WERI-Rb-1 (cell line): ENCODE measurements at regions not wholly inside any gene's neighbourhood (a gene's known extent, or its start where the extent isn't known, plus 50 kb on each side); places are given as distances from the start of the nearest gene placed in this dataset.

ENCODE experiments used
- DNase-seq: peaks from one replicate; pipeline ENCODE4 v3.0.0-alpha.2; 2020
- H3K27ac ChIP-seq: fragments of 250-450 bp; sonication (Bioruptor Pico); 2 replicates; pipeline ENCODE4 v1.5.1; 2020; ENCODE audit warnings: mild to moderate bottlenecking, moderate library complexity
- H3K27me3 ChIP-seq: fragments of 250-450 bp; sonication (Bioruptor Pico); 2 replicates; pipeline ENCODE4 v1.5.1; 2021; ENCODE audit warnings: mild to moderate bottlenecking, low read depth, moderate library complexity; ENCODE audit not compliant: insufficient read depth, severe bottlenecking
- H3K36me3 ChIP-seq: fragments of 250-450 bp; sonication (Bioruptor Pico); 2 replicates; pipeline ENCODE4 v1.5.1; 2020; ENCODE audit warnings: mild to moderate bottlenecking, moderate library complexity
- H3K4me3 ChIP-seq: 2 replicates; pipeline ENCODE4 v1.5.1; 2011; ENCODE audit warnings: low read depth, mild to moderate bottlenecking, control low read depth, low read length
- H3K9me3 ChIP-seq: fragments of 250-450 bp; sonication (Bioruptor Pico); 2 replicates; pipeline ENCODE4 v1.5.1; 2021; ENCODE audit warnings: mild to moderate bottlenecking, moderate library complexity; ENCODE audit not compliant: severe bottlenecking
- CTCF ChIP-seq: IDR thresholded peaks from 2 replicates; pipeline ENCODE4 v1.5.1; 2011; ENCODE audit warnings: low read depth, mild to moderate bottlenecking, control low read depth, inconsistent platforms, low read length

- H3K36me3 ChIP-seq = no peaks in the 10 kb centered on the region
- H3K4me3 ChIP-seq = no peak overlapping the region
- H3K27me3 ChIP-seq = no peaks in the 10 kb centered on the region
- no peak overlapping the region for H3K27ac ChIP-seq
- DNase-seq = no peak
- no peak for TF ChIP-seq CTCF
- H3K9me3 ChIP-seq = no peaks in the 10 kb centered on the region
These were observed 90.8 kb downstream of the ELAPOR2 start for GRCh38 chr7:86968618-86969017.

GRCh38 chr7:86966916-86967315 is 92.5 kb downstream of the ELAPOR2 start:
- no peak for DNase-seq
- Histone ChIP-seq H3K27me3 (no peaks in the 10 kb centered on the region), H3K9me3 (no peaks in the 10 kb centered on the region), H3K4me3 (no peak overlapping the region), H3K27ac (no peak overlapping the region), H3K36me3 (no peaks in the 10 kb centered on the region)
- no peak for TF ChIP-seq CTCF

- Histone ChIP-seq H3K27ac (no peak overlapping the region), H3K9me3 (no peaks in the 10 kb centered on the region), H3K4me3 (no peak overlapping the region), H3K27me3 (no peaks in the 10 kb centered on the region), H3K36me3 (no peaks in the 10 kb centered on the region)
- TF ChIP-seq CTCF = no peak
- no peak for DNase-seq
These were observed 93.7 kb downstream of the ELAPOR2 start for GRCh38 chr7:86965727-86966120.

- Histone ChIP-seq H3K27ac (no peak overlapping the region), H3K9me3 (no peaks in the 10 kb centered on the region), H3K4me3 (no peak overlapping the region), H3K27me3 (no peaks in the 10 kb centered on the region), H3K36me3 (no peaks in the 10 kb centered on the region)
- no peak for TF ChIP-seq CTCF
- no peak for DNase-seq
These were observed 94.3 kb downstream of the ELAPOR2 start for GRCh38 chr7:86964973-86965726.

GRCh38 chr7:86963599-86964230 is 95.7 kb downstream of the ELAPOR2 start:
- Histone ChIP-seq H3K27ac (no peak overlapping the region), H3K27me3 (no peaks in the 10 kb centered on the region), H3K36me3 (no peaks in the 10 kb centered on the region), H3K9me3 (no peaks in the 10 kb centered on the region), H3K4me3 (no peak overlapping the region)
- no peak for DNase-seq
- no peak for TF ChIP-seq CTCF

GRCh38 chr7:86962623-86963022 is 96.8 kb downstream of the ELAPOR2 start:
- H3K27me3 ChIP-seq = no peaks in the 10 kb centered on the region
- H3K4me3 ChIP-seq = no peak overlapping the region
- DNase-seq = no peak
- H3K36me3 ChIP-seq = no peaks in the 10 kb centered on the region
- H3K9me3 ChIP-seq = no peaks in the 10 kb centered on the region
- no peak for TF ChIP-seq CTCF
- H3K27ac ChIP-seq = no peak overlapping the region
